ENCODE measurements at regions not wholly inside any gene's neighbourhood (a gene's known extent, or its start where the extent isn't known, plus 50 kb on each side); places are given as distances from the start of the nearest gene placed in this dataset.
"Not testable (repeated sequence)": the region's sequence is repeated elsewhere in the genome, so short reads cannot be mapped to it uniquely, and the experiment has no call there.

DNA sequence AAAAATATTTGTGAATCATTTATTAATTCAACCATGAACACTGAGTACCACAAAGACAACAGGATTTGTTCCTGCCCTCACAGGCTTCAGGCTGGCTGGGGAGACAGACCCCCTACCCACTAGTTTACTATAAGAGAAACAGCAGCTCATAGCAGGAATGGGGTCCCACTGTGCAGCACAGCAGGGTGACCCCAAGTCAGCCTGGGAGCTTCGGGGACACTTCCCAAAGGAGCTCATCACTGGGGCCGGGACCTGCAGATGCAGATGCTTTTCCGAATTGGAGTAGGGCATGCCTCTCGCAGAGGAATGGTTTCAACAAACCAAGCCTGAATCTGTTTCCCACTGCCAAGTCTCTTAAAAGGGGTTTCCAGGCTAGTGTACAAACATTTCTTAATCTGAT, 176.2 kb upstream of the PWP1 start:
- DNase-seq = no peak

DNA sequence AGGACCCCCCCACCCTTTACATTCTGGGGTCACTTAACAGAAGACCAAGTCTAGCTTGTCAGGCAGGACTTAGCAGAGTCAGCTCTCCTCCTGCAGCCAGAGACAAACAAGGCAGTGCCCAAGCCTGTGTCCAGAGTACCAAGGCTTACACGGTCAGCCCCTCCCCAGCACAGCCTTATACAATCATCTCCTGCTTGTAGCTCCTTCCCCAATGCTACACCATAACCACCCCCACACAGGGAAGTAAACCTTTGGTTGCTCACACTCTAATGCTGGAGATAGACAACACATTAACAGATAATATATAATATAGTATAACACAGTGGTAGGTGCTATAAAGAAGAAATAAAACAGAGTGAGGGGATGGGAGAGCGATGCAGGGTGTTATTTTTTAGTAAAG, 175.4 kb upstream of the PWP1 start:
- DNase-seq = no peak

DNA sequence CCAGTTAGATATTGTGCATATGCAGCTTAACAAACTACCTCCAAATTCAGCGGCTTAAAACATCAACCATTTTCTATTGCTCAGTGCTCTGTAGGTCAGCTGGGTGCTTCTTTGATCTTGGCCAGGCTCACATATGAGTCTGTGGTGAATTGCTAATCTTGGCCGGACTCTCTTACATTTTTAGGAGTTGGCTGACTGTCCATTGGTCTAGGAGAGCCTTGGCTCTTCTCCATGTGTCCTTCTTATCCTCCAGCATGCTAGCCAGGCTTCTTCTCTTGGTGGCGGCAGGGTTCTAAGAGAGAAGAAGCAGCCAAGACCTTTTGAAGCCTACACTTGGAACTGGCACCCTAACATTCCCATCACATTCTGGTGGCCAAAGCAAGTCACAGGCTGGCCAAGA, 174.3 kb upstream of the PWP1 start:
- DNase-seq = no peak

DNA sequence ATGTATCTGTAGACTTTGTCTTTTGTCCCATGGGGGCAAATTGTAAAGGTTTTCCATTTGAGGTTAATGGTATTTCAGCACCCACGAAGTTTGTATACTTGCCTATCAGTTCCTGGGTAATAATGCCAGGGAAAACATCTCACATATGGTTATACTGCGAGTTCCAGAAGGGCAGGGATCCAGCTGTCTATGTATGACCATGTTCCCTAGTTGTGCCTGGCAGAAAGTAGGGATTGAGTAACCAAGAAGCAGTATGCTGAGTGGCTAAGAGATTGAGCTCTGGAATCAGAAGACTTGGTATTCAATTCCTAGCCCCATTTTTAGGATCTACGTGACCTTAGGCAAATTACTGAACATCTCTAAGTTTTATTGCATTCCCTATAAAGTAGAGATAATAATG, 173.2 kb upstream of the PWP1 start:
- DNase-seq = no peak

DNA sequence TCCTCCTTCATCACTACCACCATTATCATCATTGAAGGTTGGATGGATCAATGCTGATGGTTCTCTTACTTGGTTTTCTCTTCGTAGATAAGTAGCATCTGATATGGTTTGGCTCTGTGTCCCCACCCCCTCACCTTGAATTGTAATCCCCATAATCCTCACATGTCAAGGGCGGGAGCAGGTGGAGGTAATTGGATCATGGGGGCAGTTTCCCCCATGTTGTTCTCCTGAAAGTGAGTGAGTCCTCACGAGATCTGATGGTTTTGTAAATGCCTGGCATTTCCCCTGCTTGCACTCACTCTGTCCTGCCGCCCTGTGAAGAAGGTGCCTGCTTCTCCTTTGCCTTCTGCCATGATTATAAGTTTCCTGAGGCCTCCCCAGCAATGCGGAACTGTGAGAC, 172.4 kb upstream of the PWP1 start:
- no peak for DNase-seq

DNA sequence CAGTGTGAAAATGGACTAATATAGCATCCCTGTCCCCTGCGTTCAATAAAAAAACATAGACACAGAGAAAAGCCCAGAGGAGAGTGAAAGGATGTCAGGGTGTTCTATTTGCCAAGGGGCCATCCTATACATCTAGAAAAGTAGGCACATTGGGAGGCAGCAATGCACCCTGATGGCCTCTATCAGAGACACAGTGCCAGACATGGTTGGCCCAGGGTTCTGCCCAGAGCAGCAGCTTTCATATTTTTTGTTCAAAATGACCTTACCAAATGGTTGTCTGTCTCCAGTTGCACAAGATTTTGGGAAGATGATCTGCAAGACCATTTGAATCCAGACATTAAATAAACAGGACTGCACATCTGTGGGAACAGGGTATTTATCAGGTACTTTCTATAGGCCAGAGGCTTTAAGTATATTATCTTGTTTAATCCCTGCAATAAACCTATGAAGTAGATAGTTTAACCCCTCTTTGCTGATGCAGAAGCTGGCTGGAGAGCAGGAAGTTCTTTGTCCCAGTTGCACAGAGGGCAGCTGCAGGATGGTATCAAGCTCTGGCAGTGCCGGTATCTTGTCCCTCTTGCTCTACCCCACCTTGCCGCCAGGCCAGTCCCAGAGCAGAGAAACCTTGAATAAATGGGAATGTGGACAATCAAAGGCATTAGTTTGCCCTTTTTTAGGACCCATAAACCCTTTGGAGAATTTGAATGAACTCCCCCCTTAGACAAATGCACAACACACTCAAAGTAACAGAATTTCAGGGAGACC, 171.8 kb upstream of the PWP1 start:
- DNase-seq = no peak

DNA sequence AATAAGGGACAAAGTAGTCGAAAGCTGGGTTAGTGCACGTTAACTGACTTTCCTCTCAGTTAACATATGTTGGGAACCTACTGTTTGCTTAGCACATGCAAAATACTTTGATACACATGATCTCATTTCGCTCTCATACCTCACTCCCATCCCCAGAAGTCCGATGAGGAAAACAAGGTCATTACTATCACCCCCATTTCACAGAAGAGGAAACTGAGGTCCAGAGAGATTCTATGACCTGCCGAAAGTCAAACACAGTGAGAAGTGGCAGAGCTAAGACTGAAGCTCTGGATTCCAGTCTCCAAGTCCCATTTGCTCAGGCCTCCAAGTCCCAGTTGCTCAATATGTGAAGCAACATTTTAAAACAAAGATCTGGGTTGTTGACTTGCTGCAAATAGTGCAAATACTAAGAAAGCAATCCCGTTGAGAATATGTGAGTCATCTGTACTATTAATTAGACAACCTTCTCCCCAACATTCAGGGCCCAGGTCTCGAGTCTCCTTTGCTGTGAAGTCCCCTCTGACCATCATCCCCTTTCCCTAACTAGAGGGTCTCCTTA, 170.6 kb upstream of the PWP1 start:
- no peak for DNase-seq

DNA sequence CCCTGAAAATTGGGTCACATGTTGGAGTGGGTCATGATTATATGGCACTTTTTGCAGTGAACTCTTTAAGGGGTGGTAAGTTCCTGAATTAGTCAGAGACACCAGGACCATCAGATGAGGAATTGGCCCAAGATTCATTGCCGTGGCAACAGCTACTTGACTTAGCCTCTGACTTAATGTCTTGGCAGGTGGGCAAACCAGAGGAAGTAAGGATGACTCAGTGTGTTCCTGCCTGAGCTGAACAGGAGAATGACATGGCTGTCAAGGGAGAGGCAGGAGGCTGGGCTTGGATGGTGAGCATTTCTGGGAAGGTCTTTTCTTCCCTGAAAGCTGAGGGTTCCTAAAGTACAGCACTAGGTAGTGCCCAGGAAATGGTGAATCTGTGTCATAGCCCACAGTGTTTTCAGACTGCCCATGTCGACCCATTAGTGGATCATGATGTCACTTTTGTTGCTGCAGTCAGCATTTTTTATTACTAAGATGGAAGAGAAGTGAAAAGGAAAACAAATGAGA, 170.1 kb upstream of the PWP1 start:
- DNase-seq = no peak

DNA sequence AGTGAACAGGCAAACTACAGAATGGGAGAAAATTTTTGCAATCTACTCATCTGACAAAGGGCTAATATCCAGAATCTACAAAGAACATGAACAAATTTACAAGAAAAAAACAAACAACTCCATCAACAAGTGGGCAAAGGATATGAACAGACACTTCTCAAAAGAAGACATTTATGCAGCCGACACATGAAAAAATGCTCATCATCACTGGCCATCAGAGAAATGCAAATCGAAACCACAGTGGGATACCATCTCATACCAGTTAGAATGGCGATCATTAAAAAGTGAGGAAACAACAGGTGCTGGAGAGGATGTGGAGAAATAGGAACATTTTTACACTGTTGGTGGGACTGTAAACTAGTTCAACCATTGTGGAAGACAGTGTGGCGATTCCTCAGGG, 167.8 kb upstream of the PWP1 start:
- DNase-seq = not testable (repeated sequence)

DNA sequence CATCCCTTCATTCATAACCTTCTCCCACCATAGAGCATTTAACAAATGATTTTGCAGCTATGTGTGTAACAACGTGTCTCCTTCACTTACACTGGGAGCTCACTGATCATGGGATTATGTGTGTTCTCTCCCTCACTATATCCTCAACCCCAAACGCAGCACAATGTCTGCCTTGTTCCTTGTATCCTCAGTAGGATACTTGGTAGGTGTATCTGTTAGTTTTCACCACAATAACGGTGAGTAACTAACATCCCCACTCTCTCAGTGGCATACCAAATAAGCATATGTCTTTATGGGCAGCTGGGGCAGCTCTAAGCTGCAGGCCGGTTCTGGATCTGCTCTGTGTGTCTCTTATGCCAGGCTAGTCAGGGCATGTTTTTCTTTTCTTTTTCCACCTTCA, 166.7 kb upstream of the PWP1 start:
- DNase-seq = no peak

DNA sequence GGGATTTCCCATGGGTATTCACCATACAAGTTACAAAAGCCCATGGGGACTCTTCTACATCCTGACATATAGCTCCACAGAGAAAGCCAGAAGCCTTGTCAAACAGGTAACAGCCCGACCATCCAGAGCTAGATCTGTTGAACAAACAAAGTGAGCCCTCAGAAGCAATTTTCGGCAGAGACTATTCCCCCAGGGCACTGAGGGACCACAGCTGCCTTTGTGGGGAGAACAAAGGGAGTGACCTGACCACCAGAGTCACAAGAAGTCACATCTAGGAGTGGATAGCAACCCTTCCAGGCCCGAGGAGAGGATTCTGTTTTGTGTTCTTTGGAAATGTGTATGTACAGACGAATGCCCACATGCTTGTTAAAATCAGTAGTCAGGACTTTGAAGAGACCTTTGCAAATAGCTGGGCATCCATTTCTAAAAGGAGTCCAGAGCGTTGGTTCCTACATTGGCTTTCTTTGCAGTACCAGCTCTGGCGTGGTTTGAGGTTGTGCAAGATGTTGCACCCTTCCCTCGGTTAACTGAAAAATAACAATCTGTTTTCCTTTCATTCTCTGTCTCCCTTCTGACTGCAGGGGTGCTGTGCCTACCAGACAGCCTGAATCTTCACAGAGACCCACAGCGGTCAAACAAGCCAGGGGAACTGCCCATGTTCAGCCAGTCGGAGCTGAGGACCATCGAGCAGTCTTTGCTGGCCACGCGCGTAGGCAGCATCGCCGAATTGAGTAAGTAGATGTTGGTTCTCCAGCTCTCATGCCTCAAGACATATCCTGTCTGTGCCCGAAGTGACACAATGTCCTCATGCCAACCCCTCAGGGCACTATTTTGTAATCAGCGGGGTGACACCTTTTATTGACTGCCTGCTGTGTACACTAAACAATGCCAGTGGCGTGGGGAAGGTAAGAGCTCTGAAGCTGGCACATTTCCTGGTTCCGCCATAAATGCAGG, 165.4 kb upstream of the PWP1 start:
- no peak for DNase-seq

DNA sequence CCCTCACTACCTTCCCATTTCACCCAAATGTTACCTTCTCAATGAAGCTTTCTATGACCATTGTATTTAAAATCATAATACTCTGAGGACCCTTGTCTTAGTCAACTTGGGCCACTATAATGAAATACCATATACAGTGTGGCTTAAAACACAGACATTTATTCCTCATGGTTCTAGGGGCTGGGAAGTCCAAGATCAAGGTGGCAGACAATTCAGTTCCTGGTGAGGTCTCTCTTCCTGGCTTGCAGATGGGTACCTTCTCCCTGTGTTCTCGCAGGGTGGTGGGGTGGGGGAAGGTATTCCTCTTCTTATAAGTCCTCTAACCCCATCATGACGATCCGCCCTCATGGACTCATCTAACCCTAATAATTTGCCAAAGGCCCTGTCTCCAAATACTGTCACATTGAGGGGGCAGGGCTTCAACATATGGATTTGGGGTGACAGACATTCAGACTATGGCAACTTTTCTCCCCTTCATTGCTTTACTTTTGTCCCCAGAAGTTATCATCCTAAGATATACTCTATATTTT, 163.7 kb upstream of the PWP1 start:
- no peak for DNase-seq

DNA sequence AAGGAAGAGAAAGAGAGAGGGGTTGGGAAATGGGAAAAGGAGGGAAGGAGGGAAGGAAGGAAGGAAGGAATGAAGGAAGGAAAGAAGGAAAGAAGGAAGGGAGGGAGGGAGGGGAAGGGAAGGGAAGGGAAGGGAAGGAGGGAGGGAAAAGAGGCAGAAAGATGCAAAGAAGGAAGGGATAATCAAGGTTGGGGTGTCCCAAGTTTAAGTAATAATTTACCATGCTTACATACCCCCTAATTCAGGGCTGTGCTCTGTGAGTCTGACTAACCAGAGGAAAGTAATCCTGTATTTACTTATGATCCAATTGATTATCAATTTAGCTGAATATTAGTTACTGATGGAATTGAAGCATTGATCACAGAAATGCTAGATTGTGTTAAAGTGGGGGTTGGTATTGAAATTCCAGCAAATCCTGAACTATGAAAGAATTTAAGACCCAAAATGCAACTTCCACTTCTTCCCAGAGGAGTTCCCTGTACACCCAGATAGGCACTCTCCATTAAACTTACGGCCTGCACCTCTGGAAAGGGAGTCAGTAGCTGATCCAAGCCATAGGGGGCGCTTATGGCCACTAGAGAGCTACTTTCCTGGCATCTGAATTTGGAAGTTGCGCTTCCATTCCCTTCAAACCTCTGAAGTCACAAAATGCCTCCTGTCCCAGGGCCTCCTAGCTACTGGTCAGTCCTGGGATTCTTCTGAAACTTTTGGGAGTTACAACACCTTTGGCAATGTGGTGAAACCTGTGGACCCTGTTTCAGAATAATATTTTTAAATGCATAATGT, 162.7 kb upstream of the PWP1 start:
- DNase-seq = no peak

DNA sequence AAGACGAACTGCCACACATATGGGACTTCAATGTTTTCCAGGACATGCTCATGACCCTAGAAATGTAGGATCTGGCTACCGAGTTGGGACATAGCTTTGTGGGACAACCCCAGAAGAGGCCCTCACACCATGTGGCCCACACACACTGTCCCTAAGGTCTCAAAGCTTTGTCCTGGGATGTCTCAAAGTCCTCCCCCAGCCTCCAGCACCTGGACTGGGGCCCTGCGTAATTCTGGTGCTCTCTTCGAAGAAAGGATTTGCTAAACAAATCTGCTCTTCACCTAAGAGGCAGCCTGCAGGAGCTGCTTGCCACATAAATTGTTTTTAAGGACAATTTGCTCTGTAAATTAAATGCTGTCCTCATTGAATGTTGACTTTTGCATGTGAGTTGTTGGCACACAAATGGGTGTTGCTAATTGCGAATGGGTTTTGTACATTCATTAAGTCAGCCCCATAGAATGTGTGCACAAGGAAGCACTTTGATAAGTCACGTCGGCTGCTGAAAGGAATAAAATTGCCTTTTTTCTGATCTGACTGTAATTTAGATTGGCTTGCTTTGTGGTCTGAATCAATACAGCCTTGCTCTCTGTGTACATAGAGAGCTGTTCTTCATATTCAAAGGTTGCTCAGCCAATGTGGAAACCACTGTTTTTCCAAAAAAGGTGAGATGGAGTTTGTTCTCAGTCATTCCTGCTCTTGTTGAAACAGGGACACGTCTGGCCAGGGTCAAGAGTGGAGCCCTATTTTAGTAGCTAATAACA, 161.6 kb upstream of the PWP1 start:
- no peak for DNase-seq

DNA sequence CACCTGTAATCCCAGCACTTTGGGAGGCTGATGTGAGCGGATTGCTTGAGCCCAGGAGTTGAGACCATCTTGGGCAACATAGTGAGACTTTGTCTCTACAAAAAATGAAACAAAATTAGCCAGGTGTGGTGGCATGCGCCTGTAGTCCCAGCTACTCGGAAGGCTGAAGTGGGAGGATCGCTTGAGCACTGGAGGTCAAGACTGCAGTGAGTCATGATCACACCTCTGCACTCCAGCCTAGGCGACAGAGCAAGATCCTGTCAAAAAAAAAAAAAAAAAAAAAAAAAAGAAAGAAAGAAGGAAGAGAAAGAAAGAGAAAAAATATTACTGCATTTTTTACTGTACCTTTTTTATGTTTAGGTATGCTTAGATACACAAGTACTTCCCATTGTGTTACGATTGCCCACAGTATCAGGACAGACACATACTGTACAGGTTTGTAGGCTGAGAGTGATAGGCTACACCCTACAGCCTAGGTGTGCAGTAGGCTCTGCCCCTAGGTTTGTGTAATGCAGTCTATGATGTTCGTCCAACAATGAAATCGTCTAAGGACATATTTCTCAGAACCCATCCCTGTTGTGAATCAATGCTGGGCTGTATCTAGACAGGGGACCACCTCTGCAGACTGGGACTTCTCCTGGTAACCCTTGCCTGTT, 160.4 kb upstream of the PWP1 start:
- no peak for DNase-seq

DNA sequence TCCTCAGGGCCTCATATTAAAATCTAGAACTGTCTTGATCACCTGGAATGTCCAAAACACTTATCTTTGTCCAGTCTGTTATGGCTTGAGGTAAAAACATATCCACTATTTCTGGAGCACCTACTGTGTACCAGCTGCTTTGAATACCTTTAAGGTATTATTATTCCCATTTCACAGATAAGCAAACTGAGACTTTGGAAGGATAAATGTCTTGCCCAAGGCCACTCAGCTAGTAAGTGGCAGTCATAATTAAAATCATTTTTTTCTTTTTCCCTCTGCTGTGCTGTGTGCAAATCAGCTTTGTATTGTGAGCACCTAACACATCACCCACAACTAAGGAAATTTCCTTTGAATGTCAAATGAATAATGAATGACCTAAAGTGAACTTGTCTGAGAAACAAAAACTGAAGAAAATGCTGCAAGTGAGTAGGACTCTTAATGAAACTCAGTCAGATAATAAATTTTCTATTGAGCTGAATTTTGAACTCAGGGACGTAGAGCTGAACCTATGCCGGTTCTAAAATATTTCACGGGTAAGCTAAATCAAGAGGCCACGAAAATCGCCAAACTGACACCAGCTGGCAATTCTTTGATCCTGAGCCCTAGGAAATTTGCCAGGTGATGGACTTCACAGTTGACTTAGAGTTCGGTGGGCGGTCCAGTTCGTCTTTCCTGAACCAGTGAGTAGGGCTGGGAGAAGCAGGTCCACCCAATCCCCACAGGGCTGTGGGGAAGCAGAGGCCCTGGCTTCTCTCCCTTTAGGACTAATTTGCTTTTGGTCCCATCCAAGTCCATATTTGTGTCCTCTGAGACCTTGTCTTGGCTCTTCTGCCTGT, 159.7 kb upstream of the PWP1 start:
- DNase-seq = no peak

DNA sequence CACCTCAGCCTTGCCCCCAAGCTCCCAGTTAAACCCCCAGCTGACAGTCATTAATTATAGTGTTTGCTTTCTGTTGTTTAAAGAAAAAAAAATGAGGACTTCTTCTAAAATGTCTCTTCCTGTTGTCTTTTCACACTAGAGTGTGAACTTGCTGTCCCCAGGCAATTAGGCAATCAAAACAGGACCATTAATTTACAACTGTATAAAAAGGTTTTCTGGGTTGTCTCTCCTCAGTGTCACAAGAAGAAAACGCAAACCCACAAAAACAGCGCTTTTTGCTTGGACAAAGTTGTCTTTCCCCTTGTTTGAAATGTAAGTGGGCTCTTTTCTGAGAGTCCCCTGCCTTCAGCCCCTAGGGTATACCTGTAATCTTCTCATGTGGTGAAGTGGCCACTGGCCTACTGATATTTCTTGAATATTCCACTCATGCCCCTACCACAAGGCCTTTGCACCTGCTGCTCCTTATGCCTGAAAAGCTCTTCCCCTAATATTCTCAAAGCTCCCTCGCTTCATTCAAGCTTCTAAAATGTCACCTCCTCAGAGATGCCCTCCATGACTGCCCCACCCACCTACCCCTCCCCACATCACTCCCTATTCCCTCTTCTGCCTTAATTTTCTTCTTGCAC, 158.9 kb upstream of the PWP1 start:
- no peak for DNase-seq

DNA sequence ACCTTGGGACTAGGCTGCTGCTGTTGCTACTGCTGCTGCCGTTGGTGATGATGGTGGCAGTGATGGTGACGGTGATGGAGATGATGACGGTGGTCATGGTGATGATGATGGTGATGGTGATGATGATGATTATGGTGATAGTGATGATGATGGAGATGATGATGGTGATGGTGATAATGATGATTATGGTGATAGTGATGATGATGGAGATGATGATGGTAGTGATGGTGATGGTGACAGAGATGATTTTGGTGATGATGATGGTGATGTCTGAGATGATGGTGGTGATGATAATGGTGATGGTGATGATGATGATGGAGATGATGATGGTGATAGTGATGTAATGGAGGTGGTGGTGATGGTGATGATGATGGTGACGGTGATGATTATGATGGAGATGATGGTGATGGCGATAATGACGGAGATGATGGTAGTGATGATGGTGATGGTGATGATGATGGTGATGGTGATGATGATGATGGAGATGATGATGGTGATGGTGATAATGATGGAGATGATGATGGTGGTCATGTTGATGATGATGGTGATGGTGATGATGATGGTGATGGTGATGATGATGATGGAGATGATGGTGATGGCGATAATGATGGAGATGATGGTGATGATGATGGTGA, 156.8 kb upstream of the PWP1 start:
- no peak for DNase-seq

DNA sequence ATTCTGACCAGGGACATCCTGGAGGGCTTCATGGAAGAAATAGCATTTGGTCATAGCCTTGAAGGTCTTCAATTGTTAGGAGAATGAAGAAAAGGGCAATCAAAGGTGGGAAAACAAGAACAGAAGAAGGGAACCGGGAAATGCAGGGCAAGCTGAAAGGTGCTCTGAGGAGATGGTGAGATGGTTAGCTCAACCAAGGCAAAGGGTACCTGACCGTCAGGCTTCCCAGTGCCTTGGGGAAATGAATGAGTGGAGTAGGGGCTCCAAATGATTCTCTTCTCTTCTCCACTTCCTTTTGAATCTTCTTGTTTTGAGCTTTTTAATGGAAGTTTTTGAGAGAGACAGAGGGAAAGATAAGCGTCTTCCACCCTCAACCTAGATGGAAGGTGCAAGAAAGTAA, 155.6 kb upstream of the PWP1 start:
- no peak for DNase-seq
